ENCODE measurements at regions not wholly inside any gene's neighbourhood (a gene's known extent, or its start where the extent isn't known, plus 50 kb on each side); places are given as distances from the start of the nearest gene placed in this dataset.

DNA sequence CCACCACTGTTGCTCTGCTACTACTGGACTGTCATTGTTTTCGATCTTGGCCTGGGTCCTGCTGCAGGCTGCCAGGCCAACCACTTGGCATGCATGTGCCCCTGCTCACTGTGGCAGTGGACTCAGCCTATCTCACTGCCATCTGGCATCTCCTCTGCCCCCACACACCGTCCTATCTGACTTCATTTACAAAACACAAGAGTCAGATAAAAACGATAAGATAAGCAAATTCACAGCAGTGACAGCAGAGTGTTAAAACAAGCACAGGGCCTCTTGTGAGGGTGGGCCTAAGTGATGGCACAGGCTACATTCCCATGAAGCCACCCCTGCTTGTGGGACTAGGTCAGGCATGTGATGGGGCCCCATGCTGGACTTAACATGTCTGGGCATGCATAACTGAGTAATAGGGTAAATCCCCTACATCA lies 68.1 kb downstream of the CRYGS start:
- TF ChIP-seq POLR2A (IDR thresholded peaks at IDR 0.05): no peak
- TF ChIP-seq, protein P1, sequence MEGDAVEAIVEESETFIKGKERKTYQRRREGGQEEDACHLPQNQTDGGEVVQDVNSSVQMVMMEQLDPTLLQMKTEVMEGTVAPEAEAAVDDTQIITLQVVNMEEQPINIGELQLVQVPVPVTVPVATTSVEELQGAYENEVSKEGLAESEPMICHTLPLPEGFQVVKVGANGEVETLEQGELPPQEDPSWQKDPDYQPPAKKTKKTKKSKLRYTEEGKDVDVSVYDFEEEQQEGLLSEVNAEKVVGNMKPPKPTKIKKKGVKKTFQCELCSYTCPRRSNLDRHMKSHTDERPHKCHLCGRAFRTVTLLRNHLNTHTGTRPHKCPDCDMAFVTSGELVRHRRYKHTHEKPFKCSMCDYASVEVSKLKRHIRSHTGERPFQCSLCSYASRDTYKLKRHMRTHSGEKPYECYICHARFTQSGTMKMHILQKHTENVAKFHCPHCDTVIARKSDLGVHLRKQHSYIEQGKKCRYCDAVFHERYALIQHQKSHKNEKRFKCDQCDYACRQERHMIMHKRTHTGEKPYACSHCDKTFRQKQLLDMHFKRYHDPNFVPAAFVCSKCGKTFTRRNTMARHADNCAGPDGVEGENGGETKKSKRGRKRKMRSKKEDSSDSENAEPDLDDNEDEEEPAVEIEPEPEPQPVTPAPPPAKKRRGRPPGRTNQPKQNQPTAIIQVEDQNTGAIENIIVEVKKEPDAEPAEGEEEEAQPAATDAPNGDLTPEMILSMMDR (IDR thresholded peaks at IDR 0.05): no peak

Measured in adrenal gland (tissue), 5 donors.